ENCODE measurements at regions not wholly inside any gene's neighbourhood (a gene's known extent, or its start where the extent isn't known, plus 50 kb on each side); places are given as distances from the start of the nearest gene placed in this dataset.

GRCh38 chr5:155941340-155941739 is 385.6 kb upstream of the SGCD start:
- DNase-seq (ENCODE audit: insufficient read length, low spot score) (no peak), FAIRE-seq (no peak)

DNA sequence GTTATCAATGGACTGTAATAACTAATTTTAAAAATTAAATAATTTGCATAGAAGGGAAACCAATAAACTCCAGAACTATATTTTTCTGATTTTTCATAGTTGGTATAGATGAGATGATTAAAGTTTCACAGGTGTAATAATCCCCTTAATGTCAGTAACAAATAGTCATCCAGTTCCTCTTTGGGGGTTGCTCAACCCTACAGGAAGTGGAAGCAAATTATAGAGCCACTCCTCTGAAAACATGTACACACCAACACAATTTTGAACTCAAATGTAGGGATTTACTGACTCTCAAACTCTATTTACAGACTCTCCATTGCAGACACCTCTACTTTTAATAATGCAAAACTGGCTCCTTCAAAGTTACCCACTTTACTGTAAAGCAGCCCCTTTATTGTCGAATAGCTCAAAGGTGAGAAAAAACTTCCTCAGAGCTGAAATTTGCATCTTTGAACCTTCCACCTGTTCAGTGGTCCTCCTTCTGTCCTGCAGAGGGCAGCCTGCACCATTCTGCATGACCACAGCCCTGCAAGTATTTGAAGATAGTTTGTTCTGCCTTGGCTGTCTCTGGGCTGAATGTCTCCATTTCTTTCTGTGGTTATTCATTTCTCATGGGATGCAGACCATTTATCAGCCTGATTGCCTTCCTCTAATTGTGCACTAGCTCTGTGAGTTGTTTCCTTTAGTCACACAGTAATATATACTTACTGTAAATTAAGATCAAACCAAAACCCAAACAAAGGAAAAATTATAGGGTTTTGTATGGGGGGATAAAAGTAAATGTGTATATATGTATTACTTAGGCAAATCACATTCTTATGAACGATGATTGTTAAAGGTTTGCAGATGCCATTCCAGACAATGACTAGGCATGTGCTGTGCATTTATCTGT is 383.2 kb upstream of the SGCD start:
- FAIRE-seq (peak; percentile 74), DNase-seq (ENCODE audit: insufficient read length, low spot score) (peak; percentile 10)

GRCh38 chr5:155947394-155948062 is 379.4 kb upstream of the SGCD start:
- FAIRE-seq: no peak

GRCh38 chr5:155948576-155948975 is 378.4 kb upstream of the SGCD start:
- FAIRE-seq (no peak), DNase-seq (ENCODE audit: insufficient read length, low spot score) (no peak)

More at GRCh38 chr5:155947394-155948062, 379.4 kb upstream of the SGCD start:
- no peak for DNase-seq (ENCODE audit: insufficient read length, low spot score)

GRCh38 chr5:155952486-155953089 is 374.4 kb upstream of the SGCD start:
- DNase-seq (ENCODE audit: insufficient read length, low spot score) (no peak), FAIRE-seq (no peak)

DNA sequence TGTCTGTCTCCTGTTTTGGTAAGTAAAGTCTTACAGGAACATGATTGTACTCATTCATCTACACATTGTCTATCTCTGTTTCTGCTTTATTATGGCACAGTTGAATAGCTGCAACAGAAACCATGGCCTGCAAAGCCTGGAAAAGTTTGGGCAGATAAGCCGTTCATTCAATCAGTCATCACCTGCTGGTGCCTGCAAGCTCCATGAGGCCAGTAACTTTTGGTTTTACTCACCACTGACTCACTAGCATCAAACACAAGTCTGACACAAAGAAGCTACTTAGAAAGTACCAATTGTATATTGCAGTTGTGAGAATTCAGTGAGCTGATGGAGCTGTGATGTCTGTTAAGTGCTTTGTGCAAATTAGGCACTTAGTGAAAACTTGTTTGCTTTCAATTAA is 373.6 kb upstream of the SGCD start:
- FAIRE-seq (no peak), DNase-seq (ENCODE audit: insufficient read length, low spot score) (no peak)

- DNase-seq (ENCODE audit: insufficient read length, low spot score) (no peak), FAIRE-seq (no peak)
Observed at GRCh38 chr5:155954701-155955445, 372.1 kb upstream of the SGCD start.

- FAIRE-seq (no peak), DNase-seq (ENCODE audit: insufficient read length, low spot score) (no peak)
Observed at GRCh38 chr5:155957884-155958283, 369.1 kb upstream of the SGCD start.

DNA sequence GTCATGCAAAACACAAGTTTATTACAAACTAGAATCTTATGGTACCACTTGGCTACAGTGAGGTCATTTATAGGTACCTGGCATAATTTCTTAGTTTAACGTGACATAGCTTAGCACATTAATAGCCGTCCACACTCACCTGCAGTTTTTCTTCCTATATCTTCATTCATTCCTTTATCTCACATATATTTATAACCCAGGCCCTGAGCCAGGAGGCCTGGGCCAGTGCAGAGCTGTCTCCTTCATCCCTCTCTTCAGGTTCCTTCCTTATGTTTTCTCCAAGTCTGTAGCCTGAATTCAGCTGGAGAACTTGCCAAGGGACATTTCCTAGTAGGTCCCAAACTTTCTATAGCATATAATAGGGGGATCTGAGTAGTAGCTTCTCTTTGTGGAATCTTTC is 367.9 kb upstream of the SGCD start:
- FAIRE-seq: no peak
- DNase-seq (ENCODE audit: insufficient read length, low spot score): no peak

DNA sequence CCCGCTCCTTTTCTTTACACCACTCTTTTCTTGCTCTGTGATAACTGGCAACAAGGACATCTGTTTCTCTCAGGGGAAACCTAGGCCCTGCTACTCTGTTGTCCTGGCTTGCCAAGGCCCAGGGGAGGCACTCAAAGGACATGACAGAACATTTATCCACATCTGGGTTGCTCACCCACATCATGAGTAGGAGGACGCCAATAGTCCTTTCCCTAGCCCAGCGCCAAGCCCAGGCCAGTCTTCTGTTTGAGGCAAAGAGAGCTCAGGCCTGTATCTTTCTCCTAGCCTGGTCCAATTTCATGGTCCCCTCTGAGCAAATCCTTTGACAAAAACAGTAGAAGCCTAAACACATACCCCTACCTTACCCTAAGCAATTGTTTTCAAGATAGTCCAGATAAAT is 366.8 kb upstream of the SGCD start:
- no peak for DNase-seq (ENCODE audit: insufficient read length, low spot score)
- no peak for FAIRE-seq

GRCh38 chr5:155969537-155969936 is 357.4 kb upstream of the SGCD start:
- no peak for DNase-seq (ENCODE audit: insufficient read length, low spot score)
- FAIRE-seq: no peak

GRCh38 chr5:155974369-155974768 is 352.6 kb upstream of the SGCD start:
- no peak for FAIRE-seq
- DNase-seq (ENCODE audit: insufficient read length, low spot score): no peak

DNA sequence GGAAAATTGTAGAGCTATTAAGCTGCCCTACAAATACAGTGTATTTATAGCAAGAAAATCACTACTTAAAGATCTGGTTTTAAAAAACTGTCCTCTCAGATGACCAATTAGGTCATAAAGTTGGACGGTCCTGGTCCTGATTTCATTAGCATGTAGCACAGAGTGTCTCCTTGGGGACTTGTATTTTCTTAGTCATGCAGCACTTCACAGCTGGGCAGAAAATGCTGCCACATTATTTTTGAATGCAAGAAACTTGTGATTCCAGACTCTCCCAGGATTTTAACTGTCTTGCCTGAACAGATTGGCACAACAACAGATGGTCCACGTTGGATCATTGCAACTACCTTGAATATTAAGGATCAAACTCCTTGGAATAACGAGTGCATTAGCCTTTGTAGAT is 348.1 kb upstream of the SGCD start:
- FAIRE-seq (no peak), DNase-seq (ENCODE audit: insufficient read length, low spot score) (no peak)

DNA sequence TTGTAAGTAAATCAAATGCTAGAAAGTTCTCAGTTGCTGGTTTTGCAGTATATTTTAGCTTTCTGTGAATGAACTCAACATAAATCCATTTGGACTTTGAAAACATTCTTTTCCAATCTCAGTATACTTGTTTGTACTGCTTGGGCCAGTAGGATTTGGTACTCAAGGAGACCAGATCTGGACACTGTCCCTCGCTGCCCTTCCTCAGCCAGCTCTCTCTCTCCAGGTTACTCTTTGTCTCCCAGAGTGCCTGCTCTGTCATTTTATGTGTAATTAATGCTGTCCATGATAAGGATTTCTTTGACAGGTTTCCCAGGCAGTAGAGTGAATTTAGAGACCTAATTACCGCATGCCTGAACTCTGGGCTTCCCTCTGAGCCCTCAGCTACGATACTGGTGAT is 344.6 kb upstream of the SGCD start:
- DNase-seq (ENCODE audit: insufficient read length, low spot score) (no peak), FAIRE-seq (no peak)

DNA sequence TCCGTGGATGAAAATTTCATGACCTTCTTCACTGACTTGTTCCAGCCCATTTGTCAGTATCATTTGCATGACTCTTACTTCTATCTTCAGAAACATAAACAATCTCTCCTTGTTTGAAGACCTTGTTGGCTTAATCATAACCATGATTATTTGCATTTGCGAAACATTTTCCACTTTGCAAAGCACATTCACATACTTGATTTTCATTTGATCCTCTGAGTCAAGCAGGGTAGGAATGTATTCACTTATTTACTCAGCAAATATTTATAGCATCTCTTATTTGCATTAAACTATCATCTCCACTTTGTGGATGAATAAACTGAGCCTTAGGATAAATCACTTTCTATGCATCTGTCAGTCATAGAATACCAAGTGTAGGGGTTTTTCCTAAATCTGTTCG is 343.0 kb upstream of the SGCD start:
- no peak for DNase-seq (ENCODE audit: insufficient read length, low spot score)
- FAIRE-seq: no peak

GRCh38 chr5:155987265-155987810 is 339.6 kb upstream of the SGCD start:
- FAIRE-seq: no peak

DNA sequence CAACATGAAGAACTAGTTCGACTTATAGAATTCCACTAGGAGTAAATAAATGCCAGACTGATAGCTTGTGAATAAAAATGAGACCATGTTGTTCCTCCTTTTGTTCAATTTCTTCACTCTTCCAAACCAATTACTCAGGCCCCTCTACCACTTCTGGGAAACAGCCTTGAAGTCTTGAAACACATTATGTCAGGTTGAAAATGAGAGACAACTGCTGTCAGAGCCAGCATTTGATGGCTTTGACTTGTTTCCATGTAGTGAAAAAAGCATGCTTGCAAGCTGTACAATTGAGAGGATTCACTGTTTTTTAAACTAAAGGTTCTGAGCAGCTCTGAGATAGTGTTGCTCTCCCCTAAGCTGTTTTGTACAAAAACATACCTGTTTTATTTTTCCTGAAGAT is 337.1 kb upstream of the SGCD start:
- FAIRE-seq: no peak
- no peak for DNase-seq (ENCODE audit: insufficient read length, low spot score)

More at GRCh38 chr5:155987265-155987810, 339.6 kb upstream of the SGCD start:
- DNase-seq (ENCODE audit: insufficient read length, low spot score): no peak

DNA sequence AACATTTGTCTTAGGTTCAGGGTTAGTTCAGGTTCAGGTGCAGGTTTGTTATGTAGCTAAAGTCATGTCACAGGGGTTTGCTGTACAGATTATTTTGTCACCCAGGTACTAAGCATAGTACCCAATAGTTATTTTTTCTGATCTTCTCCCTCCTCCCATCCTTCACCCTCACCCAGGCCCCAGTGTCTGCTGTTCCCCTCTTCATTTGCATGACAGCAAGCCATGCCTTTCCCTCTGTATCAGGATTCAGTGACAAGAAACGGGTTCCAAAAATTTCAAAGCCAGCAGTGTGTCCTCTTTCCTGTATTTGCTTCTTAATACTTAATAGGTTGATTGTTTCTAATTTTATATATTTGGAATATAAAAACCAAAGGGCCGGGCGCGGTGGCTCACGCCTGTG is 330.8 kb upstream of the SGCD start:
- FAIRE-seq (no peak), DNase-seq (ENCODE audit: insufficient read length, low spot score) (no peak)

GRCh38 chr5:155998257-155998656 is 328.7 kb upstream of the SGCD start:
- DNase-seq (ENCODE audit: insufficient read length, low spot score): no peak
- FAIRE-seq: no peak

GRCh38 chr5:156000115-156000514 is 326.8 kb upstream of the SGCD start:
- FAIRE-seq (no peak), DNase-seq (ENCODE audit: insufficient read length, low spot score) (no peak)

DNA sequence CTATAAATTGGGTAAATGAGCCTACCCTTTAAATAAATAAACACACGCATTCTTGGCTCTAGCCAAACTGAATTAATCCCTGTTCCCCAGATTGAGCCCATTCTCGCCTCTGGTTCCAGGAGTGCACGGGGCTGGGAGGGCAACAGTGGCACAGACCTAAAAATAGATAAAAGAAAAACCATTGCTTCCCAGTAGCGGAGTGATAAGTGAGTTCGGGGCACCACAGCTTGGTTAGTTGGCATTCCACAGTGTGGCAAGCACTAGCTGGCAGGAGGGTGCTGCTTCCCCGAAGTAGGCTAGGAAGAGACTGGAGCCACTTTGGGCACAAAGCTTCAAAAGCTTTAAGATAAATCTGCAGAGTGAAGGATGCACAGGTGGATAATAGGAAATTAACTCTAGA is 322.2 kb upstream of the SGCD start:
- DNase-seq (ENCODE audit: insufficient read length, low spot score): no peak
- FAIRE-seq: no peak

Measured in GM19239 (cell line).